Neural crest cell (in vitro differentiated cells): ENCODE measurements at regions not wholly inside any gene's neighbourhood (a gene's known extent, or its start where the extent isn't known, plus 50 kb on each side); places are given as distances from the start of the nearest gene placed in this dataset.
"Not testable (repeated sequence)": the region's sequence is repeated elsewhere in the genome, so short reads cannot be mapped to it uniquely, and the experiment has no call there.

Experiments
- DNase-seq: peaks from one replicate; pipeline ENCODE4 v3.0.0; 2021; ENCODE audit warnings: low read depth, mixed read lengths, low spot score
- H3K27ac Mint-ChIP-seq: one replicate; pipeline ENCODE4 v1.8.0; 2021; ENCODE audit warnings: mild to moderate bottlenecking, mixed read lengths; ENCODE audit not compliant: unreplicated experiment
- H3K27me3 Mint-ChIP-seq: 2 replicates; pipeline ENCODE4 v1.8.0; 2021; ENCODE audit warnings: low read depth, mild to moderate bottlenecking, mixed read lengths
- H3K36me3 Mint-ChIP-seq: 2 replicates; pipeline ENCODE4 v1.8.0; 2021; ENCODE audit warnings: low read depth, mild to moderate bottlenecking, mixed read lengths
- H3K4me1 Mint-ChIP-seq: 2 replicates; pipeline ENCODE4 v1.8.0; 2021; ENCODE audit warnings: mixed read lengths
- H3K4me3 Mint-ChIP-seq: one replicate; pipeline ENCODE4 v1.8.0; 2021; ENCODE audit warnings: mild to moderate bottlenecking, mixed read lengths
- H3K9me3 Mint-ChIP-seq: 2 replicates; pipeline ENCODE4 v1.8.0; 2021; ENCODE audit warnings: mixed read lengths
- CTCF ChIP-seq: fragments of 200-600 bp; sonication (generic); conservative IDR thresholded peaks from 2 replicates; pipeline ENCODE4 v1.5.0; 2021; ENCODE audit warnings: antibody characterized with exemption, mild to moderate bottlenecking

GRCh38 chr2:215826838-215827441 lies 186.4 kb downstream of the MREG start:
- no peak overlapping the region for H3K27ac Mint-ChIP-seq
- H3K4me3 Mint-ChIP-seq, result no peak overlapping the region

DNA sequence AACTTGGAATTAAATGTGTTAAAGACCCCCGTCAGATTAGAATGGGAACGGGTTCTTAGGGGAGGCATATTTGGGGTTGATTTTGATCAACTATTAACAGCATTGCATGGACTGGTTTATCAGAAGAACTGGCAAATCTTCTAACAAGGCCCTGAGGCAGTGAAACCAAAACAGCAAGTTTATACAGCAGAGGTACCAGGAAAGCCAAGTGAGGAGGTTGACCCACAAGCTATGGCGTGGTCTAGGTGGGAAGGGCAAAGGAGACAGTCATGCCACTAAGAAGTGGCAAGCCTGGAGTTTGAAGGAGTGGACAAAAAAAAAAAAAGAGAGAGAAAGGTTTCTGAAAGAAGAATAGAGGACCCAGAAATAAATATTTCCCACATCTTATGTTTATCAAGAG lies 187.0 kb downstream of the MREG start:
- TF ChIP-seq CTCF, result no peak
- H3K27me3 Mint-ChIP-seq, result no peaks in the 10 kb centered on the region
- no peaks in the 10 kb centered on the region for H3K9me3 Mint-ChIP-seq
- no peak for DNase-seq
- H3K4me1 Mint-ChIP-seq, result peaks cover 14% of the 10 kb centered on the region
- H3K27ac Mint-ChIP-seq, result no peak overlapping the region
- no peak overlapping the region for H3K4me3 Mint-ChIP-seq
- peaks cover 5% of the 10 kb centered on the region for H3K36me3 Mint-ChIP-seq

More at GRCh38 chr2:215826838-215827441, 186.4 kb downstream of the MREG start:
- Mint-ChIP-seq H3K27me3 (no peaks in the 10 kb centered on the region), H3K4me1 (peaks cover 14% of the 10 kb centered on the region), H3K36me3 (peaks cover 3% of the 10 kb centered on the region), H3K9me3 (no peaks in the 10 kb centered on the region)
- no peak for TF ChIP-seq CTCF
- DNase-seq, result no peak

GRCh38 chr2:215825707-215826106 lies 187.6 kb downstream of the MREG start:
- peaks cover 2% of the 10 kb centered on the region for H3K9me3 Mint-ChIP-seq
- no peak for TF ChIP-seq CTCF
- H3K4me3 Mint-ChIP-seq, result no peak overlapping the region
- no peaks in the 10 kb centered on the region for H3K27me3 Mint-ChIP-seq
- H3K36me3 Mint-ChIP-seq, result peaks cover 11% of the 10 kb centered on the region
- H3K27ac Mint-ChIP-seq, result no peak overlapping the region
- H3K4me1 Mint-ChIP-seq, result peaks cover 14% of the 10 kb centered on the region
- no peak for DNase-seq

DNA sequence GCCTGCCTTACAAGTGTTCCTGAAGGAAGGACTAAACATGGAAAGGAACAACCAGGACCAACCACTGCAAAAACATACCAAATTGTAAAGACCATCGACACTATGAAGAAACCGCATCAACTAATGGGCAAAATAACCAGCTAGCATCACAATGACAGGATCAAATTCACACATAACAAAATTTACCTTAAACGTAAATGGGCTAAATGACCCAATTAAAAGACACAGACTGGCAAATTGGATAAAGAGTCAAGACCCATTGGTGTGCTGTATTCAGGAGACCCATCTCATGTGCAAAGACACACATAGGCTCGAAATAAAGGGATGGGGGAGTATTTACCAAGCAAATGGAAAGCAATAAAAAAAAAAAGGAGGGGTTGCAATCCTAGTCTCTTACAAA lies 192.1 kb downstream of the MREG start:
- not testable (repeated sequence) for H3K27ac Mint-ChIP-seq, H3K4me3 Mint-ChIP-seq, H3K9me3 Mint-ChIP-seq, DNase-seq, H3K27me3 Mint-ChIP-seq, H3K4me1 Mint-ChIP-seq
- peaks cover 16% of the 10 kb centered on the region for H3K36me3 Mint-ChIP-seq

DNA sequence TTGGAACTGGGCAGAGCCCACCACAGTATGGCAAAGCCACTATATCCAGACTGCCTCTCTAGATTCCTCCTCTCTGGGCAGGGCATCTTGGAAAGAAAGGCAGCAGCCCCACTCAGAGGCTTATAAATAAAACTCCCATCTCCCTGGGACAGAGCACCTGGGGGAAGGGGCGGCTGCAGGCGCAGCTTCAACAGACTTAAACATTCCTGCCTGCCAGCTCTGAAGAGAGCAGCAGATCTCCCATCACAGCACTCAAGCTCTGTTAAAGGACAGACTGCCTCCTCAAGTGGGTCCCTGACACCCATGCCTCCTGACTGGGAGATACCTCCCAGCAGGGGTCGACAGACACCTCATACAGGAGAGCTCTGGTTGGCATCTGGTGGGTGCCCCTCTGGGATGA lies 193.6 kb downstream of the MREG start:
- peaks cover 16% of the 10 kb centered on the region for H3K36me3 Mint-ChIP-seq
- H3K4me1 Mint-ChIP-seq, H3K9me3 Mint-ChIP-seq, H3K4me3 Mint-ChIP-seq, DNase-seq, H3K27ac Mint-ChIP-seq, H3K27me3 Mint-ChIP-seq: not testable (repeated sequence)

GRCh38 chr2:215817046-215817445 lies 196.3 kb downstream of the MREG start:
- Mint-ChIP-seq H3K4me1 (no peaks in the 10 kb centered on the region), H3K27me3 (no peaks in the 10 kb centered on the region), H3K36me3 (peaks cover 13% of the 10 kb centered on the region), H3K9me3 (peaks cover 8% of the 10 kb centered on the region), H3K27ac (no peak overlapping the region), H3K4me3 (no peak overlapping the region)
- no peak for DNase-seq
- TF ChIP-seq CTCF, result no peak
